Neuron (in vitro differentiated cells): ENCODE measurements at regions not wholly inside any gene's neighbourhood (a gene's known extent, or its start where the extent isn't known, plus 50 kb on each side); places are given as distances from the start of the nearest gene placed in this dataset.

ENCODE experiments used
- H2AFZ ChIP-seq: one replicate; pipeline ENCODE4 v1.6.1; 2013; ENCODE audit warnings: low read depth, mild to moderate bottlenecking, inconsistent platforms, low read length, moderate library complexity
- H3K27me3 ChIP-seq: one replicate; pipeline ENCODE4 v1.6.1; 2013; ENCODE audit warnings: low read length; ENCODE audit not compliant: insufficient read depth
- H3K36me3 ChIP-seq: one replicate; pipeline ENCODE4 v1.6.1; 2013; ENCODE audit warnings: low read length; ENCODE audit not compliant: insufficient read depth
- H3K4me1 ChIP-seq: one replicate; pipeline ENCODE4 v1.6.1; 2013; ENCODE audit warnings: low read length; ENCODE audit not compliant: insufficient read depth
- H3K4me3 ChIP-seq: 2 replicates; pipeline ENCODE4 v1.5.1; 2013; ENCODE audit warnings: mild to moderate bottlenecking, low read length, moderate library complexity
- H3K9me3 ChIP-seq: one replicate; pipeline ENCODE4 v1.6.1; 2013; ENCODE audit warnings: low read length

- no peaks in the 10 kb centered on the region for H3K36me3 ChIP-seq
- H3K4me1 ChIP-seq: no peaks in the 10 kb centered on the region
- no peaks in the 10 kb centered on the region for H3K9me3 ChIP-seq
- H2AFZ ChIP-seq: no peak overlapping the region
- H3K4me3 ChIP-seq: no peak overlapping the region
- no peaks in the 10 kb centered on the region for H3K27me3 ChIP-seq
These were observed 91.8 kb upstream of the ADRA1B start for GRCh38 chr5:159824188-159825161.

- no peaks in the 10 kb centered on the region for H3K27me3 ChIP-seq
- no peaks in the 10 kb centered on the region for H3K9me3 ChIP-seq
- no peak overlapping the region for H2AFZ ChIP-seq
- H3K36me3 ChIP-seq: no peaks in the 10 kb centered on the region
- no peaks in the 10 kb centered on the region for H3K4me1 ChIP-seq
- no peak overlapping the region for H3K4me3 ChIP-seq
These were observed 90.7 kb upstream of the ADRA1B start for GRCh38 chr5:159825551-159826051.

- Histone ChIP-seq H3K4me3 (no peak overlapping the region), H3K36me3 (no peaks in the 10 kb centered on the region), H3K4me1 (no peaks in the 10 kb centered on the region), H3K27me3 (no peaks in the 10 kb centered on the region), H2AFZ (no peak overlapping the region), H3K9me3 (no peaks in the 10 kb centered on the region)
These were observed 89.7 kb upstream of the ADRA1B start for GRCh38 chr5:159826351-159827214.

DNA sequence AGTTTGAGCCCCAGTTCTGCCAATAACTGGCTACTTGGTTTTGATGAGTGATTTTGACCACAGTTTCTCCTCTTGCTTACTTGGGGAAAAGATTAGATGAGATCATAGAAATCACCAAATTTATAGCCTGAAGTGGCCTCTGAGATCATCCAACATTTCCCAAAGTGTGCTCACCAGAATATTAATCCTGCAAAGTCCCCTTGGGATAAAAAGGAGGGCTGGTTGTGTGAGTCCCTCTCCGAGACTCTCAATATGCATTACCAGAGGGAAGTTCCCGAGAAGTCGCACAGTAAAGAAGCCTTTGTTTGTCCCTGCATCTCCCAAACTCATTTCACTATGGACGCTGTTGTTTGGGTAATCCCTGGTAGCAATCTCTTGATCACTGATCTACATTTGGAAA is 88.4 kb upstream of the ADRA1B start:
- H2AFZ ChIP-seq: no peak overlapping the region
- no peaks in the 10 kb centered on the region for H3K4me1 ChIP-seq
- H3K27me3 ChIP-seq: no peaks in the 10 kb centered on the region
- no peaks in the 10 kb centered on the region for H3K9me3 ChIP-seq
- no peak overlapping the region for H3K4me3 ChIP-seq
- H3K36me3 ChIP-seq: no peaks in the 10 kb centered on the region

GRCh38 chr5:159832073-159832472 is 84.2 kb upstream of the ADRA1B start:
- H3K36me3 ChIP-seq: no peaks in the 10 kb centered on the region
- no peak overlapping the region for H3K4me3 ChIP-seq
- no peaks in the 10 kb centered on the region for H3K27me3 ChIP-seq
- H3K4me1 ChIP-seq: no peaks in the 10 kb centered on the region
- no peaks in the 10 kb centered on the region for H3K9me3 ChIP-seq
- no peak overlapping the region for H2AFZ ChIP-seq

DNA sequence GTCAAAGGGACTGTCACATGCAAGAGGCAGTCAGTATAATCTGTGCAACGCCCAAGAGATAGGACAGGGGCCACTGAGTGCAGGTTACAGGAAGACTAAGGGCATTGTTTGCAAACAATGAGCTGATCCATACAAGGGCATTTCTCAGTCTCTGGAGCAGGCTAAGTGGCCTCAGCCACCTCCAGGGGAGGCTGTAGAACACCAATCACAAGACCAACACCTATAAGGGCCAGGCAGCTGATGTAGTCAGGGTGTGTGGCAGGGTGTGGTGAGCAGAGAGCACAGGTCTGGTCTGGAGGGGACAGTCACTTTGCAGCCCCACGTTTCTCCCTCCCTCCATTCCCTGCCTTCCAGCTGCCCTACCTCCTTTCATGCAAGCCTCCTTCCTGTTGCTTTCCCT is 83.2 kb upstream of the ADRA1B start:
- Histone ChIP-seq H3K27me3 (no peaks in the 10 kb centered on the region), H2AFZ (no peak overlapping the region), H3K4me3 (no peak overlapping the region), H3K36me3 (no peaks in the 10 kb centered on the region), H3K9me3 (no peaks in the 10 kb centered on the region), H3K4me1 (no peaks in the 10 kb centered on the region)

DNA sequence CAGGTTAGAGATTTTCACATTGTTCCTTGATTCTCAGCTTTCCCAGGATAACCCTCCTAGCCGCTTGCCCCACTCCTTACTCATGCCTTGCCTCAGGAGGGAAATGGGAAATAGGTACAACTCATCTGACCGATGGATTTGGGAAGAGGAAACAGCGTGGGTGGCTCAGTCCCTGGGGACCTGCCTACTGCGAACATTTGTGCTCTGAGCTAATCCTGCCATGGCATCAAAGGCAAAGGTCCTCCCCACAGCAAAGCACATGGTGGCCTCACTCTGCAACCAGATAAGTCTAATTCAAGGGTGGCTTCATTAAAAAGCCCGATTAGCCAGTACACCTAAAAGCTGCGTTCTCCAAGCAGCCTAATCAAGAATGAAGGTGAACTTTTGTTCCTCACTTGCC is 82.4 kb upstream of the ADRA1B start:
- Histone ChIP-seq H3K27me3 (no peaks in the 10 kb centered on the region), H3K4me3 (no peak overlapping the region), H2AFZ (no peak overlapping the region), H3K9me3 (no peaks in the 10 kb centered on the region), H3K36me3 (no peaks in the 10 kb centered on the region), H3K4me1 (no peaks in the 10 kb centered on the region)

- H3K36me3 ChIP-seq: no peaks in the 10 kb centered on the region
- no peaks in the 10 kb centered on the region for H3K27me3 ChIP-seq
- H3K4me3 ChIP-seq: no peak overlapping the region
- H3K4me1 ChIP-seq: no peaks in the 10 kb centered on the region
- H2AFZ ChIP-seq: no peak overlapping the region
- no peaks in the 10 kb centered on the region for H3K9me3 ChIP-seq
These were observed 80.7 kb upstream of the ADRA1B start for GRCh38 chr5:159835548-159835947.

DNA sequence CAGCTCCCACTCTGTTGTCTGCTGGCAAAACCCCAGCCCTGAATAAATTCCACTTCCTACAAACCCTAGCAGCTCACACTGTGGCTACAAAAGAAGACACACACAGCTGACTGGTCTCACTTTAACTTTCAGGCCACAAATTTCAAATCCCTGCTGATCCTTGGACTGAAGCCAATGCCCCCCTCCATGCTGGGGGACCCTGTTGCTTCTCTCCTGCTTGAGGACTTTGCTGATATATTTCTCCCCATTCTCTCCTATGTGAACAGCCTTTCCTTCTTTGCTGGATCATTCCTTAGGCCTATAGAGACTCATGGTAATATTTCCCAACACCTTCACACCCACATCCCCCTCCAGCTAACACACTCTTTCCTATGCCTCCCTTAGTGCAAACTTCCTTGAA is 79.6 kb upstream of the ADRA1B start:
- H3K9me3 ChIP-seq: no peaks in the 10 kb centered on the region
- no peaks in the 10 kb centered on the region for H3K4me1 ChIP-seq
- H2AFZ ChIP-seq: no peak overlapping the region
- H3K4me3 ChIP-seq: no peak overlapping the region
- no peaks in the 10 kb centered on the region for H3K27me3 ChIP-seq
- H3K36me3 ChIP-seq: no peaks in the 10 kb centered on the region

- H3K36me3 ChIP-seq: no peaks in the 10 kb centered on the region
- H3K9me3 ChIP-seq: no peaks in the 10 kb centered on the region
- no peaks in the 10 kb centered on the region for H3K4me1 ChIP-seq
- H3K27me3 ChIP-seq: no peaks in the 10 kb centered on the region
- H3K4me3 ChIP-seq: no peak overlapping the region
- H2AFZ ChIP-seq: no peak overlapping the region
These were observed 78.4 kb upstream of the ADRA1B start for GRCh38 chr5:159837860-159838259.

DNA sequence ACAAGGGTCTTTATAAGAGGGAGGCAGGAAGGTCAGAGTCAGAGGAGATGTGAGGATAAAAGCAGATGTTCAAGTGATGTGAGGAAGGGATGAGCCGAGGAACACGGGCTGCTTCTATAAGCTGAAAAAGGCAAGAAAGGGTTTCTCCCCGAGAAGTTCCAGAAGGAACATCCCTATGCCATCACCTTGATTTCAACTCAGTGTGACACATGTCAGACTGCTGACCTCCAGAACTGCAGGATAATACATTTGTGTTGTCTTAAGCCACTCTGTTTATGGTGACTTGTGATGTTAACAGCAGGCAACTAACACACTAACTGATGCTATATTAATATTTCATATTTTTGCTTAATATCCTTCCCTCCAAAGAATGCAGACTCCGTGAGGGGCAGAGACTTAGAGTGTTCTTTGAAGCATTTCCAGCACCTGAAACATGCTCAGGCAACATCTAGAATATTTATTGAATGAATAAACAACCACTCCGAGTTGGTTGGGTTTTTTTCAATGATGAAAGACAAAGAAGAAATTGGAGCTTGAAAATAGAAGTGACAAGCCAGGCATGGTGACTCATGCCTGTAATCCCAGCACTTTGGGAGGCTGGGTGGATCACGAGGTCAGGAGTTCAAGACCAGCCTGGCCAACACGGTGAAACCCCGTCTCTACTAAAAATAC is 77.6 kb upstream of the ADRA1B start:
- Histone ChIP-seq H3K36me3 (no peaks in the 10 kb centered on the region), H3K4me1 (no peaks in the 10 kb centered on the region), H3K27me3 (no peaks in the 10 kb centered on the region), H3K4me3 (no peak overlapping the region), H3K9me3 (no peaks in the 10 kb centered on the region), H2AFZ (no peak overlapping the region)

GRCh38 chr5:159844267-159845121 is 71.8 kb upstream of the ADRA1B start:
- Histone ChIP-seq H3K4me1 (no peaks in the 10 kb centered on the region), H3K9me3 (no peaks in the 10 kb centered on the region), H3K4me3 (no peak overlapping the region), H3K27me3 (no peaks in the 10 kb centered on the region), H3K36me3 (no peaks in the 10 kb centered on the region), H2AFZ (no peak overlapping the region)
